Activated T-cell treated with anti-CD3 and anti-CD28 coated beads, Interleukin-2, amount 50 U/mL, for 72 hours (primary cell): ENCODE measurements at regions not wholly inside any gene's neighbourhood (a gene's known extent, or its start where the extent isn't known, plus 50 kb on each side); places are given as distances from the start of the nearest gene placed in this dataset.

Source experiments
- ATAC-seq, 2 donors: fragments of 150-1000 bp; cut with Tn5 transposase; replicated peaks in 1 of 2; 2 replicates each; pipeline ENCODE4 v1.10.0; 2021; ENCODE audit warnings: moderate library complexity in 2 of 2, mild to moderate bottlenecking in 1 of 2
- DNase-seq, 2 donors: peaks; one replicate each; pipeline ENCODE4 v3.0.0; 2021 to 2022; ENCODE audit warnings: mixed read lengths in 1 of 2
- H3K27ac Mint-ChIP-seq: one replicate; pipeline ENCODE4 v1.8.0; 2022; ENCODE audit warnings: mild to moderate bottlenecking, moderate library complexity, mixed read lengths
- H3K27me3 Mint-ChIP-seq: one replicate; pipeline ENCODE4 v1.8.0; 2022; ENCODE audit warnings: low read depth, mixed read lengths
- H3K36me3 Mint-ChIP-seq, 2 donors: one replicate each; pipeline ENCODE4 v1.8.0; 2022; ENCODE audit warnings: mixed read lengths in 2 of 2, mild to moderate bottlenecking in 1 of 2; ENCODE audit not compliant: insufficient read depth in 2 of 2
- H3K4me1 Mint-ChIP-seq: one replicate; pipeline ENCODE4 v1.8.0; 2022; ENCODE audit warnings: low read depth, mixed read lengths
- H3K4me3 Mint-ChIP-seq, 2 donors: one replicate each; pipeline ENCODE4 v1.8.0; 2022; ENCODE audit warnings: mild to moderate bottlenecking in 2 of 2, mixed read lengths in 2 of 2, moderate library complexity in 2 of 2
- H3K9me3 Mint-ChIP-seq, 2 donors: one replicate each; pipeline ENCODE4 v1.8.0; 2022; ENCODE audit warnings: mixed read lengths in 2 of 2

DNA sequence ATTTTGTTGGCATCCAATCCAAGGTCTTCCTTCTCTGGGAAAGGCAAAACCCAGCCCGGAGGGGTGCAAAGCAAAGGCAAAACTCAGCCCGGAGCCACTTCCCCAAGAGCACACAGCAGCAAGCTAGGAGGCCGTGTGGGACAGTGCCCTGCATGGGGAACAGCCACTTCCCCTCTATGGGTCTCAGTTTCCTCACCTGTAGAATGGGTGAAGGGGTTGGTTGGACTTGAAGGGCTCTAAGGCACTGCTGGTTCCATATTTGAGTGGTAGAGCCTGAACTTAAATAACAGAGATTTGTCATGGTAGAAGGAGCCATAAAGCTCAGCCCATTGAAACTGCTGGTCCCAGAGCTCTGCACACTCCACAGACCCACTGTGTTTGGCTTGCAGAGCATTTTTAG, 51.3 kb upstream of the CCDC167 start:
- H3K27me3 Mint-ChIP-seq, result no peaks in the 10 kb centered on the region
- H3K9me3 Mint-ChIP-seq, result no peaks in the 10 kb centered on the region
- no peak for DNase-seq
- no peaks in the 10 kb centered on the region for H3K36me3 Mint-ChIP-seq
- no peak for ATAC-seq
- H3K4me3 Mint-ChIP-seq, result no peak overlapping the region
- H3K4me1 Mint-ChIP-seq, result peaks cover 51% of the 10 kb centered on the region
- no peak overlapping the region for H3K27ac Mint-ChIP-seq

DNA sequence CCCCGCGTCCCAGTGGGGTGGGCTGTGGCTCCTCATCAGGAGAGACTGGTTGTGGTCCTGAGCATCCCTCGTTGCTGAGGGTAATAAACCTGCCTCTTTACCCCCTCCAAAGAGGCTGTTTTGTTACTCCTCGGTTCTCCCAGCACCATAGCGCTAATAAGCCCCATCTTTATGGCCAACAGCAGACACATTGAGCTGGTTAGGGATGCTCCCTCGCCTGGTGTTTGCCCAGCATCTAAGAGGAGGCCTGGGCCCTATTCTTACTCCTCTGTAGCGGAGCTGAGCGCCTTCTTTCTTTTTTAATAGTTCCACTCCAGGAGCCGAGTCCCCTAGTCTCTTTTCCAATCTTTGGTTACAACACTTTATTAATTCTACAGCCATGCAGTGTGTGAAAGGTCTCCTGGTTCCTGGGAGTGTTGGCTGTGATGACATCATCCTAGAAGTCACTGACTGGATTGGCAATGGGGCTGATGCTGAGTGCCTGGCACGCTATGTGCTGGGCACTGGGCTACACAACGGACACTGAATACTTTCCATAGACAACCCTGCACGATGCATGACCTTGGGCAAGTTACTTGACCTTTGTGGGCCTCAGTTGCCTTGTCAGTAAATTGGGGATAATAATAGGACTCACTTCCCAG, 50.6 kb upstream of the CCDC167 start:
- H3K4me1 Mint-ChIP-seq, result peaks cover 44% of the 10 kb centered on the region
- DNase-seq (no peak), ATAC-seq (no peak)
- no peaks in the 10 kb centered on the region for H3K9me3 Mint-ChIP-seq
- H3K4me3 Mint-ChIP-seq, result no peak overlapping the region
- no peak overlapping the region for H3K27ac Mint-ChIP-seq
- no peaks in the 10 kb centered on the region for H3K36me3 Mint-ChIP-seq
- no peaks in the 10 kb centered on the region for H3K27me3 Mint-ChIP-seq

DNA sequence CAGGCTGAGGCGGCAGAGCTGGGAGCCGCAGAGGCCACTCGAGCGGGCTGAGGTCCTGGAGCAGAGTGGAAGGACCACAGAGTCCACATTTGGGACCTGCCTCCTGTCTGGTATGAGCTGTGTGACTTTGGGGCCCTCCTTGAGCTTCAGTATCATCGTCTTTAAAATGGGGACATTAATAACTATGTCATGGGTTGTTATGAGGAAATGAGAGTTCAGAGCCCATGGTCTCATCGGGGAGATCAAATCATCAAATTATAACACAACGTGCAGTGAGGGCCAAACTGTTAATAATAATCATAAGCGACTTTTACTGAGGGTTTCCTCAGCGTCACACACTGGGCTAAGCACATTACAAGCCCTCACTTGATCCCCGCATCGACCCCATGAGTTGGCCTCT, 49.9 kb upstream of the CCDC167 start:
- DNase-seq (no peak), ATAC-seq (no peak)
- H3K27me3 Mint-ChIP-seq, result peaks cover 7% of the 10 kb centered on the region
- no peaks in the 10 kb centered on the region for H3K36me3 Mint-ChIP-seq
- no peak overlapping the region for H3K4me3 Mint-ChIP-seq
- H3K9me3 Mint-ChIP-seq, result no peaks in the 10 kb centered on the region
- H3K27ac Mint-ChIP-seq, result no peak overlapping the region
- peaks cover 39% of the 10 kb centered on the region for H3K4me1 Mint-ChIP-seq
